Calu3 (cell line): ENCODE measurements at regions not wholly inside any gene's neighbourhood (a gene's known extent, or its start where the extent isn't known, plus 50 kb on each side); places are given as distances from the start of the nearest gene placed in this dataset.

ENCODE experiments used
- BruUV-seq: library from RNA; stranded (reverse); fragments of 400-500 nt; replicated peaks from 2 replicates; lab custom pipeline; 2021; lab: Mats Ljungman, UMichigan
- CTCF ChIA-PET: fragments of 300-600 bp; sonication (Branson Sonifier 250); formaldehyde crosslinking; loops from one replicate; lab custom pipeline; 2022; ENCODE audit warnings: antibody characterized with exemption; lab: Charles Lee
- DNase-seq: peaks from one replicate; pipeline ENCODE4 v3.0.0; 2022
- H3K27ac Mint-ChIP-seq: one replicate; pipeline ENCODE4 v1.8.0; 2022; ENCODE audit warnings: mixed read lengths; ENCODE audit not compliant: unreplicated experiment
- H3K27me3 Mint-ChIP-seq: one replicate; pipeline ENCODE4 v1.8.0; 2022; ENCODE audit warnings: mixed read lengths; ENCODE audit not compliant: unreplicated experiment
- H3K36me3 Mint-ChIP-seq: one replicate; pipeline ENCODE4 v1.8.0; 2022; ENCODE audit warnings: mild to moderate bottlenecking, moderate library complexity, mixed read lengths; ENCODE audit not compliant: insufficient read depth, unreplicated experiment
- H3K4me1 Mint-ChIP-seq: one replicate; pipeline ENCODE4 v1.8.0; 2022; ENCODE audit warnings: mild to moderate bottlenecking, low read depth, mixed read lengths; ENCODE audit not compliant: unreplicated experiment
- H3K4me3 Mint-ChIP-seq: one replicate; pipeline ENCODE4 v1.8.0; 2022; ENCODE audit warnings: mild to moderate bottlenecking, low read depth, moderate library complexity, mixed read lengths; ENCODE audit not compliant: unreplicated experiment
- H3K9me3 Mint-ChIP-seq: one replicate; pipeline ENCODE4 v1.8.0; 2022; ENCODE audit warnings: low read depth, mixed read lengths; ENCODE audit not compliant: unreplicated experiment
- intact Hi-C: fragments of 100-400 bp; cut with micrococcal nuclease; formaldehyde crosslinking; loops from one replicate; pipeline ENCODE4 v1.10.0; 2022; ENCODE audit not compliant: unreplicated experiment
- TF ChIP-seq, protein P1 (sequence below): fragments of 200-600 bp; IDR thresholded peaks from one replicate; pipeline ENCODE4 v1.8.0; 2022; ENCODE audit warnings: antibody characterized with exemption; ENCODE audit not compliant: unreplicated experiment

DNA sequence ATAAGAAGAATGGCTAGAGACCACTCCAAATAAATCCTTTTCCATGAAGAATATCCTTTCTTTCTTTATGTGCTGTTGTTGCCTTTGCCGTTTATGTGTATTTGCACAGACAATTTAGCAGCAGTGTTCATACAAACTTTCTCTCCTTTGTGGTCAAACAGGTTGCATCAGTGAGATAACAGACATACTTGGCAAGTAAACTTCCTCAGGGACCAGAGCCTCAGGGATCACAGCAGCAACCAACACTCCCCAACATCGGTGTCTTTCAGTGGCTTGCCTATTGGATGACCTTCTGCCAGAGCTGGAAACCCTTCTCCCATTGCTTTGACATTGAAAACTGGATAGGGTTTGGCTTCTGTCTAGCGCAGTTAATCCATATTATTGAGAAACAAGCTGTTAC lies 252.2 kb downstream of the BTG1 start:
- Mint-ChIP-seq H3K4me3 (no peak overlapping the region), H3K9me3 (peaks cover 4% of the 10 kb centered on the region), H3K27me3 (no peaks in the 10 kb centered on the region), H3K27ac (no peak overlapping the region), H3K36me3 (no peaks in the 10 kb centered on the region), H3K4me1 (peaks cover 9% of the 10 kb centered on the region)
- intact Hi-C loops, result no loop called here
- BruUV-seq, result no TSS peak
- DNase-seq, result peak; percentile 16
- TF ChIP-seq, protein P1, sequence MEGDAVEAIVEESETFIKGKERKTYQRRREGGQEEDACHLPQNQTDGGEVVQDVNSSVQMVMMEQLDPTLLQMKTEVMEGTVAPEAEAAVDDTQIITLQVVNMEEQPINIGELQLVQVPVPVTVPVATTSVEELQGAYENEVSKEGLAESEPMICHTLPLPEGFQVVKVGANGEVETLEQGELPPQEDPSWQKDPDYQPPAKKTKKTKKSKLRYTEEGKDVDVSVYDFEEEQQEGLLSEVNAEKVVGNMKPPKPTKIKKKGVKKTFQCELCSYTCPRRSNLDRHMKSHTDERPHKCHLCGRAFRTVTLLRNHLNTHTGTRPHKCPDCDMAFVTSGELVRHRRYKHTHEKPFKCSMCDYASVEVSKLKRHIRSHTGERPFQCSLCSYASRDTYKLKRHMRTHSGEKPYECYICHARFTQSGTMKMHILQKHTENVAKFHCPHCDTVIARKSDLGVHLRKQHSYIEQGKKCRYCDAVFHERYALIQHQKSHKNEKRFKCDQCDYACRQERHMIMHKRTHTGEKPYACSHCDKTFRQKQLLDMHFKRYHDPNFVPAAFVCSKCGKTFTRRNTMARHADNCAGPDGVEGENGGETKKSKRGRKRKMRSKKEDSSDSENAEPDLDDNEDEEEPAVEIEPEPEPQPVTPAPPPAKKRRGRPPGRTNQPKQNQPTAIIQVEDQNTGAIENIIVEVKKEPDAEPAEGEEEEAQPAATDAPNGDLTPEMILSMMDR, result no peak
- CTCF ChIA-PET, result interaction anchor here (0.6 kb wide), 1 partner anchor 113 kb away, joined by 3 read pairs; no protein-coding TSS in a partner anchor

DNA sequence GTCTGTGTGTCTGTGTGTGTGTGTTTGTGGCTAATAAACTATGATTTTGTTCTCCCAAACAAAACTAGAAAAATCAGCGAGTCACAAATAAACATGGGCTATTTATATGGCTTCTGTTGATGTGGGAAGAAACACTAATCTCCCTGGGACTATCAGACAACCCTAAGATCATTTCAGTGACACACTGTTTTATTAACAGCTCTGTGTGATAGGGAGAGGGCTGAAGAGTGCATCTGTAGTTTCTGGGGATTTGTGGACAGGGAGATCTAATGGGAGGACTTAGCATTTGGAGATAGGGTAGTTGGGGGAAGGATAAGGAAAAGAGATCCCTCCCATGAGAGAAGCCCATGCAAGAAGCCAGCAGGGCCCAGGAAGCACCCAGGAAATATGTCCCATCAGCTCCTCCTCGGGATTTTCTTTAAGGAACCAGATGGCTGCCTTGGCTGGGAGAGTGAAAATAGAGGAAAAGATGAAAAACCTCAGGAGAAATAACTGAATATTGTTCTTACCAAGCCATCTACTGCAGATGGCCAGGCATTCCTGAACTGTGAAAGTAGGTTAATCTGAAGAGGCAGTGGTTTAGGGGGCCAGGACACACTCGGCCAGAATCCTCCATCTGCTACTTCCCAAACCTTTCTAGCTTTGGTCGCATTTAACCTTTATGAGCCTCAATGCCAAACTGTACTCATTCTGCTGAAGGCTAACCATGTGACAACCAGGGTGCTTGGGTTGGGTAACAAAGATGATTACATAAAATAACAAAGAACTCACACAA lies 253.4 kb downstream of the BTG1 start:
- Mint-ChIP-seq H3K4me3 (no peak overlapping the region), H3K27ac (no peak overlapping the region), H3K27me3 (no peaks in the 10 kb centered on the region), H3K4me1 (peaks cover 18% of the 10 kb centered on the region), H3K36me3 (no peaks in the 10 kb centered on the region), H3K9me3 (peaks cover 3% of the 10 kb centered on the region)
- no peak for DNase-seq
- CTCF ChIA-PET, result no interaction called here
- TF ChIP-seq, protein P1, result no peak
- no TSS peak for BruUV-seq
- intact Hi-C loops, result no loop called here

DNA sequence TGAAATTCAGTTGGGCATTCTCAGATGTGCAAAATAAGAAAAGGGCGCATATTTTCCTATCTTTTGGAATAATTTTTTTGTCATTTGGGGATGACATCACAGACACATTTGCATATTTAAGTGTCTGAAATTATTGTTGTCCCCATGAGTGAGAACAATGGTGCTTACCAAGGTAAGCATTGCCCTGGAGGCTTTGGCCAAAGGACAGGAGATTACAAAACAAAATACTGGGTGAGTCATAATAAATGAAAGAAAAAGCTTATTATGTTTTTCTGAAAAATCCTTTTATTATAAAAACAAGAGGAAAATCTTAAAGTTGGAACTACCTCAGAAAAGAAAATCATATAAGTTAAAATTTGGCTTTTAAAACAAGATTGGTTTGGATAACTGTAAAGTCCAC lies 254.9 kb downstream of the BTG1 start:
- TF ChIP-seq, protein P1, result no peak
- H3K27ac Mint-ChIP-seq, result no peak overlapping the region
- no peaks in the 10 kb centered on the region for H3K27me3 Mint-ChIP-seq
- no peaks in the 10 kb centered on the region for H3K9me3 Mint-ChIP-seq
- H3K4me1 Mint-ChIP-seq, result peaks cover 31% of the 10 kb centered on the region
- CTCF ChIA-PET, result no interaction called here
- no peak overlapping the region for H3K4me3 Mint-ChIP-seq
- BruUV-seq, result no TSS peak
- intact Hi-C loops, result no loop called here
- H3K36me3 Mint-ChIP-seq, result no peaks in the 10 kb centered on the region
- DNase-seq, result no peak

DNA sequence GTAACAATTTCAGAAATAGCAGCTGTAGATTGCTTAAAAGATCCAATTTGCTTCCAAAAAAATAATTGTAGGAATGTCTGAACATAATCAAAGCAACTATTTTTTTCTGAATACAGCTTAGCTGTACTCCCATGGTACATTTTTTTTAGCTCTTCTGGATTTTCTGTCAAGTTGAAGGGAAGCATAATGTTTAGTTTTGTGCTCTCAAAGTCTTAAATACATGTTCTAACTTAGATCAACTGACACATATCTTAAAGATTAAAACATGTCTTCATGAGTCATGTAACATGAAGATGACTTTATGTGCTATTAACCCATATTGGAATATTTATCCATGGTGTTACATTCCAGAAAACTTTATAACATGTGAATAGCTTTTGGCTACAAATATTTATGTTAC lies 255.7 kb downstream of the BTG1 start:
- CTCF ChIA-PET, result interaction anchor here (0.5 kb wide), 1 partner anchor 184 kb away, joined by 3 read pairs; no protein-coding TSS in a partner anchor
- intact Hi-C loops, result loop anchor here (5.0 kb wide), 1 partner anchor 247 kb away; no protein-coding TSS in a partner anchor
- H3K4me3 Mint-ChIP-seq, result no peak overlapping the region
- no TSS peak for BruUV-seq
- H3K36me3 Mint-ChIP-seq, result no peaks in the 10 kb centered on the region
- peaks cover 37% of the 10 kb centered on the region for H3K4me1 Mint-ChIP-seq
- DNase-seq, result no peak
- no peaks in the 10 kb centered on the region for H3K27me3 Mint-ChIP-seq
- H3K9me3 Mint-ChIP-seq, result no peaks in the 10 kb centered on the region
- no peak overlapping the region for H3K27ac Mint-ChIP-seq
- TF ChIP-seq, protein P1, result no peak
